AG20443 (cell line): ENCODE measurements at regions not wholly inside any gene's neighbourhood (a gene's known extent, or its start where the extent isn't known, plus 50 kb on each side); places are given as distances from the start of the nearest gene placed in this dataset.

Source experiments
- DNase-seq: peaks from one replicate; pipeline ENCODE4 v3.0.0; 2012; ENCODE audit warnings: low spot score, mixed read lengths

GRCh38 chr5:153130296-153130695, 360.2 kb upstream of the GRIA1 start:
- no peak for DNase-seq

- no peak for DNase-seq
Measured at GRCh38 chr5:153135411-153135810, 355.1 kb upstream of the GRIA1 start.

DNA sequence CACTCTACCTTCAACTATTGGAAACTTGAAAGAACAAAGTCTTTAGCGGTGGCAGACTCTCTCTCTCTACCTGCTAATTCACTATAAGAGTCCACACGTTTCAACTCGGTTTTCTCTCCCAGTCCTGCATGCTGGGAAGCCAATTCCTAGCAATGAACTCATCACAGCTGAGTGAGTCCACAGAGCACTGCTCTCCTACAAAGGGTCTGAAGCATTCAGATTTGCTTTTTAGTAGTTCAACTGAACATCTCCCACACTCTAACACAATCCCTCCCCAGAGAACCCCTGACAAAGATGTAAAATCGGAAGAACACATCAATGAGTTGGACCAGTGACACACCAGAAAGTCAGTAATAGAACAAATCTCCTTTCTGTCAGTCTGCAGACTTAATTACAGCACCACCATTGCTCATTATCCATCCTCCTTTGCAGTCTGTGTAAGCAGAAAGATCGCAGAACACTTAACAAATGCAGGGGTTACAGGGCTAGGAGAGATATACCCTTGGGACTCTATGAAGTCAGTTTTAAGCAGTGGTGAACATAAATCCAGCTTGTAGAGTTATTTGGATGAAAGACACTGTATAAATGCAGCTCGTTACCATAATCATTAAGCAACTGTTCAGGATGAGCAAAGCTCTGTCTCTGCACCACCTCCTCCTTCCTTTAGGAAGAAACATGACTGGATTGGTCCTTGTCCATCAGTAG, 353.4 kb upstream of the GRIA1 start:
- DNase-seq = no peak

DNA sequence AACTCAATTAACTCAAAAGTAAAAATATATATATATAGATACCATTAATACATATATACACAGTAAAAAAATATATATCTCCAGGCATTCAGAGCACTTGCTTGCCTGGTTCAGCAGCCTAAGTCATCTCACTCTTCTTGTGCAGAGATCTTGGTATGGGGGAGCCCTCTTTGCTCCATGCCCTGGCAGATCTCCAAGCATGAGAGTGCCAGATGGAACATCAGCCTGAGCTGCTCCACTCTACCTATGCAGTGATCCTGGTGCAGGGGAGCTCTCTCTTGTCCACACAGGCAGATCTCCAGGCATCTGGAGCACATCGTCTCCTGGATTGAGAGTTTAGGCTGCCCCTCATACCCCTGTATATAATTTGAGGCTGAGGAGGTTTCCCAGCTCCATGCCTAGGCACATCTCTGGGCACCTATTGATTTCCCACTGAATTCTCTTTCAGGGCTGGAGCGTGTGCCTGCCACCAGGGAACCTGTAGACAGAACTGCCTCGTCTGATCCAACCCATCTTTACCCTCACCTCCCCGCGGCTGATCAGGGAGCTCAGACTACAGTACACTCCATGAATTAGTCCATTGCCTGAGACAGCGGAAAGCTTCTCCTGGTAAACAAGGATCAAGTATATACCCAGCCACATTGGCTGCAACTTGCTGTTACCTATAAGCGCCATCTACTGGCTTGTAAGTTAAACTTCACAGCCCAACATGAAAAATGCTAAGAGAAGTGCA, 342.4 kb upstream of the GRIA1 start:
- peak; percentile 10 for DNase-seq

DNA sequence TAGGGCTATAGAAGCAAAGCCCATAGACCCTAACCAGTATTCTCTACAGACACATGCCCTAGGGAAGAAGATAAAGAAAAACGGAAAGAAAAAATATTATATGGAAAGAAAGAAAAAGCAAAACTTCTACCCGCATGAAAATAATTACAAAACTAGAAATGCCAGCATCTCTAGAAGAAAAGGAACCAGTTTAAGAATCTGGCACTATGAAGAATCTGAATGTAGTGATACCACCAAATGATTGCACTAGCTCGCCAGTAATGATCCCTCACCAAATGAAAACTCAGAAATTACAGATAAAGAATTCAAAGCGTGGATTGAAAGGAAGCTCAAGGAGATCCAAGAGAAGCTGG, 341.9 kb upstream of the GRIA1 start:
- DNase-seq = no peak

- DNase-seq = no peak
Measured at GRCh38 chr5:153151558-153151957, 338.9 kb upstream of the GRIA1 start.

DNA sequence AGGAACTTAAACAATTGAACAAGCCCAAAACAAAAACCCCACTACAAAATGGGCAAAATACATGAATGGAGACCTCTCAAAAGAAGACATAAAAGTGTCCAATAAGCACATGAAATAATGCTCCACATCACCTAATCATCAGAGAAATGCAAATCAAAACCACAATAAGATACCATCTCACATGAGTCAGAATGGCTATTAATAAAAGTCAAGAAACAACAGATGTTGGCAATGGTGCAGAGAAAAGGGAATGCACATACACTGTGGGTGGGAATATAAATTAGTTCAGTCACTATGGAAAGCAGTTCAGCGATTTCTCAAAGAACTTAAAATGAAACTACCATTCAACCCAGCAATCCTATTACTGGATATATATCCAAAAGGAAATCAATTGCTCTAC, 337.4 kb upstream of the GRIA1 start:
- DNase-seq = no peak

- DNase-seq = no peak
Measured at GRCh38 chr5:153157156-153157555, 333.3 kb upstream of the GRIA1 start.

DNA sequence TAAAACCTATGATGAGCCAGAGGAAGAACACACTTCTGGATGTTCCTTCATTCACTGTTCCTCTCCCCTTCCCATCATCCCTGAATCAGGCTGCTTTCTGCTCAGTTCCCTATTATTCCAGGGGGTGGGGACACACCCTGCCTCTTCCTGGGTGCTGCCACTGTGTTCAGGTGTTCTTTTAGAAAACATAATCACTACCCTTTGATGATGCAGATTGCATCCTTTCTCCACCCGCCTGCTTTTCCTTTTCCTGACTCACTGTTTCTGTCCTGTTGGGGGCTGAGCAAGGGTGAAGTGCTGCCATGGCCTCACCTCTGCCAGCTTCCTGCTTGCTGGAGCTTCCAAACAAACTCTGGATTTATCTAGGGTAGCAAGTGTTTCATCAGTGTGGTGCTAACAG, 331.9 kb upstream of the GRIA1 start:
- no peak for DNase-seq

DNA sequence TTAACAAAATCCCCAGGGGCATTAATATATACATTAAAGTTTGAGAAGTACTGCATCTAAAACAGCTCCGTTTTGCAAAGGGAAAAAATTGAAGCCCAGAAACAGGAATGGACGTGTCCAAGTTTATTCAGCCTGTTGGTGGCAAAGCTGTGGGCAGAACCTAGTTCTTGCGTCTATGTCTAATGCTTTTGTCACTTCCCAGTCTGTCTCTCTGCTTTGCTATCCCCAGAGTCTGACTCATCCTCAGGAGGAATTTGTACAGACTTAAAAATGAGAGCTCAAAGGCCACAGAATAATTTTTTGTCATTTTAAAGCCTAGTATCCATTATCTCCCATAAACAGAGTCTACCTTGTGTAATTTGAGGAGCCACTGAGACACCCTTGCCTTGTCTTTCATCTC, 330.9 kb upstream of the GRIA1 start:
- DNase-seq = peak; percentile 34

DNA sequence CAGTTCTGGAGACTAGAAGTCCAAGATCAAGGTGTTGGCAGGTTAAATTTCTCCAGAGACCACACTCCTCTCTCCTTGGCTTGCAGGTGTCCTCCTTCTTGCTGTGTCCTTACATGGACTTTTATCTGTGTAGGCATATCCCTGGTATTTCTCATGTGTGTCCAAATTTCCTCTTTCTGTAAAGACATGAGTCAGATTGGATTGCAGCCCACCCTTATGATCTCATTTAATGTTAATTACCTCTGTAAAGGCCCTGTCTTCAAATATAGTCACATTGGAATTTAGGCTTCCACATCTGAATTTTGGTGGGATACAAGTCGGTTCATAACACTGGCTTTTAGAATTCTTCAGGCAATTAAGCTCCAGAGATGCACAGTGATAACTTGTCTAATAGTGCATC, 322.2 kb upstream of the GRIA1 start:
- no peak for DNase-seq

- DNase-seq = no peak
Measured at GRCh38 chr5:153187503-153187902, 303.0 kb upstream of the GRIA1 start.

GRCh38 chr5:153206361-153206760, 284.1 kb upstream of the GRIA1 start:
- DNase-seq = no peak

DNA sequence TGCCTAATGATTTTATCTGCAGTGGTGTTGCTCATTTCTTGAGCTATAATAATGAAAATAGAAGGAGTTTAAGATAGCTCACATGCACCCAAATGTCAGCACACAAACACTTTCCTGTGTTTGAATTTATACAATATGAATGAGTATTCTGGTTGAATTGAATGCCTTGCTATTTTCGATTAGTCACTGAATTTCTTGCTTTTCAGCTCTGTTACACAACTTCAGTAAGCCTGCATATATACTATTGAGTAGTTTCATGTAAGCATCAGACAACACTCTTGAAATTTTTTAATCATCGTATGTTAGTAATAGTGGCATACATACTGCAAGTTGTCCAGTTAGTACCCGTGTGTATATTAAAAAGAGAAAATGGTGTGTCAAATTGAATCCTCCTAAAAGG, 281.5 kb upstream of the GRIA1 start:
- DNase-seq = no peak

- DNase-seq = no peak
Measured at GRCh38 chr5:153209687-153210086, 280.8 kb upstream of the GRIA1 start.

- no peak for DNase-seq
Measured at GRCh38 chr5:153211076-153211475, 279.4 kb upstream of the GRIA1 start.

- no peak for DNase-seq
Measured at GRCh38 chr5:153212471-153212870, 278.0 kb upstream of the GRIA1 start.

DNA sequence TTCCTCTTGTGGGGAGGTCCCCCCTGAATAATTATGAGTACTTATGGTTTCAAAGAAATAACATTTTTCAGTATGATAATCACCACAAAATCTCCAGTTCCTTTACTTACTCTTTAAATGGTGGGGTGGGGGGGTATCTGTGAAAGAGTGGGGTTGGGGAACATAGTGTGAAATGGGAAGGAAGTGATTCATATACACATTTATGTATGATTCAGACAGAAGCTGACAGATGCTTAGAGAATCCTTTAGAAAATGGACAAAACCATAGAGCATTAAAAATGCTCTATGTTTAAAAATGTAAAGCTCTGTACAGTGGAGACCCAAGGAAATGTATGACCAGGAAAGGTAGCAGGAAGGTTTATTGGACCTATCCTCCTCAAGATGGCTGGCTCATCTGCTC, 267.5 kb upstream of the GRIA1 start:
- no peak for DNase-seq

- DNase-seq = no peak
Measured at GRCh38 chr5:153223376-153223775, 267.1 kb upstream of the GRIA1 start.

- DNase-seq = no peak
Measured at GRCh38 chr5:153224651-153225050, 265.8 kb upstream of the GRIA1 start.

GRCh38 chr5:153233933-153234332, 256.5 kb upstream of the GRIA1 start:
- DNase-seq = no peak

GRCh38 chr5:153236319-153236718, 254.2 kb upstream of the GRIA1 start:
- DNase-seq = no peak

- no peak for DNase-seq
Measured at GRCh38 chr5:153237671-153238332, 252.7 kb upstream of the GRIA1 start.
